ENCODE measurements at regions not wholly inside any gene's neighbourhood (a gene's known extent, or its start where the extent isn't known, plus 50 kb on each side); places are given as distances from the start of the nearest gene placed in this dataset.

DNA sequence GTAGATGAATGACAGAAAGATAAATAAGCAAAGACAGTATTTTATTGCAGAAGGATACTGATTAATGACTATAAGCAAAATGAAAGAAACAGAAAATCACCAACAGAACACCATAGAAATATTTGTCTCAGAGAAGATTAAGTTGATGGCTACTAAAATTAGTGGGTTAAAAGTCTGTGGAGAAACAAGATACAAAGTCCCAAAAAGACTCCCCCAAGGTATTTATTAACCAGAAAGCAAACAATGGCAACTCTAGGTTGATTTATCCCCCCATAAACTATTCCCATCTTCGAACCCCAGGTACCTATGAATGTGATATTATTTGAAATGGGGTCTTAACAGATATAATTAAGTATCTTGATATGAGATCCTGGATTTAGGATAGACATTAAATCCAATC is 1104.5 kb upstream of the PHF14 start:
- no peak for ATAC-seq
- intact Hi-C loops (cut with DNase I, micrococcal nuclease) = no loop called here

DNA sequence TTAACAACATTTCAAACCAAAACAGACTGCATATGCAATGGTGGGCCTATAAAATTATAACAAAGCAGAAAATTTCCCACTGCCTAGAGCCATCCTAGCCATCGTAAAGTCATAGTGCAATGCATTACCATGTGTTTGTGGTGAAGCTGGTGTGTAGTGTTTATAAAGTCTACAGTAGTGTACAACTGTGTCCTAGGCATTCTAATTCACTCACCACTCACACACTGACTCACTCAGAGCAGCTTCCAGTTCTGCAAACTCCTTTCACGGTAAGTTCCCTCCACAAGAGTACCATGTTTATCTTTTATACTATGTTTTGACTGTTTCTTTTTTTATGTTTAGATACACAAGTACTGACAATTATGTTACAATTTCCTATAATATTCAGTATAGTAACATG is 1104.1 kb upstream of the PHF14 start:
- intact Hi-C loops (cut with DNase I, micrococcal nuclease) = no loop called here
- ATAC-seq (no peak), DNase-seq (no peak)

More for the DNA sequence above, 1104.5 kb upstream of the PHF14 start:
- no peak for DNase-seq

DNA sequence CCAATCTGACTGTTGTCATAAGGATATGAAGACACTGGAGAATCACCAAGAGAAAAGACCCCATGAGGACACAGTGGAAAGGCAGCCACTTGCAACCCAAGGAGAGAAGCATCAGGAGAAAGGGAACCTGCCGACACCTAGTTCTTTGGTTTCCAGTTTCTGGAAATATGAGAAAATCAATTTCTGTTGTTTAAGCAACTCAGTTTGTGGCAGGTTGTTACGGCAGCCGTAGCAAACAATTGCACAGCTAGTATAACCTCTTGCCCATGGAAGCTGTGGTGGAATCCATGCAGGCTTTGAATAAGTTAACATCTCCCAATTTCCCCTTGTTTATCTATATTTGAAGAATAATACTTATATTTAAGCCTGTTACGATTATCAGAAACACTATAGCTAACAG is 1103.0 kb upstream of the PHF14 start:
- no peak for DNase-seq
- intact Hi-C loops (cut with DNase I, micrococcal nuclease) = no loop called here
- ATAC-seq = no peak

DNA sequence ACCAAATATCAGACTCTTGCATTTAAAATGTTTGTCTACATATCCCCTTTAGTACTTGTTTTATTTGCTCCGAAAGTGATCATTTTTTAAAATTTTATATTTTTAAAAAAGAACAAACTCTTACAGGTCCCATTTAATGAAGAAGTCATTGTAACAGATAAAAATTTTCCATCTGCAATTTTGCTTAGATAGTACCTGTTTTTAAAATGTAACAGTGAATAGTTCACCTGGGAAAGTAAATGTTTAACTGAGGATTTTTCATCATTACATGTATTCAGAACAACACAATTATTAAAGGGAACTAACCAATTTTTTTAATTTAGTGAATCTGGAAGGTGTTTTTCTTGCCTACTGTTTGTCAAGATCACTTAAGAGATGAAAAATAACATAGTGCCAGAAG is 1099.5 kb upstream of the PHF14 start:
- intact Hi-C loops (cut with DNase I, micrococcal nuclease) = no loop called here
- DNase-seq (no peak), ATAC-seq (no peak)

DNA sequence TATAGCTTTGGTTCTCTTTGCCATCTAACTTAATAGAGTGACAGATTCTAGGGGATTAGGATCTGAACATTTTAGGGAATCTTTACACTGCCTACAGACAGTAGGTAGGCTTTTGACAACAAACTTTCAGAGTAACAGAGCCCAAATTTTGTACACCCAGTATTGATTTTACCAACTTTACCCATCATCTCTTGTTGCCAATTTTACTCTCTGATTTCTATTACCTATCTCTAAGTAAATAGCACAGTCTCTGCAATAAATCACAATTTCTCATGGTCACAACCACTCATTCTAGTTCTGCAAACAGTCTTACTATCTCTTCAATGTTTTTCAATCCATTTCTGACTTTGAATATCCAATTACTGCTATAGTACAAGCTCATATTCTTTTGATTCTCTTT is 1097.6 kb upstream of the PHF14 start:
- intact Hi-C loops (cut with DNase I, micrococcal nuclease) = no loop called here
- DNase-seq (no peak), ATAC-seq (no peak)

DNA sequence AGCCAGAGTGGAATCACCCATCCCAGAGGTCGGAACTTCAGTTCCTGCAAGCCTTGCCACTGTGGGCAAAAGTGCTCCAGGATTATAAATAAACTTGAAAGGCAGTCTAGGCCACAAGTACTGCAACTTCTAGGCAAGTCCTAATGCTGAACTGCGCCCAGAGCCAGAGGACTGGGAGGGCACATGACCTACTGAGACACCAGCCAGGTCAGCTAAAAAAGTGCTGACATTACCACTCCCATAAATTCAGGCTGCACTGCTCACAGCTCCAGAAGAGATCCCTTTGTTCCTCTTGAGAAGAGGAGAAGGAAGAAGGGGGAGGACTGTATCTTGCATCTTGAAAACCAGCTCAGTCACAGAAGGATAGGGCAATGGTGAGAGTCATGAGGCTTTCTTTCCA is 1084.1 kb upstream of the PHF14 start:
- DNase-seq = no peak
- no peak for ATAC-seq
- intact Hi-C loops (cut with DNase I, micrococcal nuclease) = no loop called here

DNA sequence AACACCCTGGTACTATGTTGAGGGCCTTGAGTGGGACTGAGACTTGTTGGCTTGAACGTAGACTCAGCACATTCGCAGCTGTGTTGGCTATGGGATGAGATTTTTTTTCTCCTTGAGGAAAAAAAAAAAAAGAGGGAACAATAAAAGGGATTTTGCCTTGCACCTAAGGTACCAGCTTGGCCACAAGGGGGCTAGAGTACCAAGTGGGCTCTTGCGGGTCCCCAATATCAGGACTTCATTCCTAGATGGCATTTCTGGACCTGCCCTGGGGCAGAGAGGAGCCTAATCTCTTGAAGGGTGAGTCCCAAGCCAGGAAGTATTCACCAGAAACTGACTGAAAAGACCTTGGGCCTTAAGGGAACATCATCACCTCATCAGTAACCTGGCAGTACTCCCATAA is 1083.6 kb upstream of the PHF14 start:
- intact Hi-C loops (cut with DNase I, micrococcal nuclease) = no loop called here
- ATAC-seq (no peak), DNase-seq (no peak)

DNA sequence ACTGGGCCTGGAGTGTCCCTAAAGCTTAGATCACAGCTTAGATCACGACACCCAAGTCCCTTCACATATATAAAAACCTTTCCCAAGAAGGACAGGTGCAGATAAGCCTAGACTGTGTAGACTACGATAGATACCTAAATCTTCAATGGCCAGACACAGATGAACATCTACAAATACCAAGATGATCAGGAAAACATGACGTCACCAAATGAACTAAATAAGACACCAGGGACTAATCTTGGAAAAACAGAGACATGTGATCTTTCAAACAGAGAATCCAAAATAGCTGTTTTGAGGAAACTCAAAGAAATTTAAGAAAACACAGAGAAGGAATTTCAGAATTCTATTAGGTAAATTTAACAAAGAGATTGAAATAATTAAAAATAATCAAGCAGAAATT is 1082.6 kb upstream of the PHF14 start:
- intact Hi-C loops (cut with DNase I, micrococcal nuclease) = no loop called here
- ATAC-seq (no peak), DNase-seq (no peak)

DNA sequence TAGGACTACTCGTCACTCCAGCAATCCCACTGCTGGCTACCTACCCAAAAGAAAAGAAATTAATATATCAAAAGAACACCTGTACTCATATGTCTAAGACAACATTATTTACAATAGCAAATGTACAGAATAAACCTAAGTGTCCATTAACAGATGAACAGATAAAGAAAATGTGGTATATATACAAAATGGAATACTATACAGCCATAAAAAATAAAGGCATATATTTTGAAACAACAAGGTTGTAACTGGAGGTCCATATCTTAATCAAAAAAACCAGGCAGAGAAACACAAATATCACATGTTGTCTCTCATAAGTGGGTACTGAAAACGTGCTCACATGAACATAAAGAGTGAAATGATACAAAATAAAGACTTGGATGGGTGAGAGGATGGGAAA is 1073.3 kb upstream of the PHF14 start:
- no peak for DNase-seq
- intact Hi-C loops (cut with DNase I, micrococcal nuclease) = no loop called here
- ATAC-seq = no peak

DNA sequence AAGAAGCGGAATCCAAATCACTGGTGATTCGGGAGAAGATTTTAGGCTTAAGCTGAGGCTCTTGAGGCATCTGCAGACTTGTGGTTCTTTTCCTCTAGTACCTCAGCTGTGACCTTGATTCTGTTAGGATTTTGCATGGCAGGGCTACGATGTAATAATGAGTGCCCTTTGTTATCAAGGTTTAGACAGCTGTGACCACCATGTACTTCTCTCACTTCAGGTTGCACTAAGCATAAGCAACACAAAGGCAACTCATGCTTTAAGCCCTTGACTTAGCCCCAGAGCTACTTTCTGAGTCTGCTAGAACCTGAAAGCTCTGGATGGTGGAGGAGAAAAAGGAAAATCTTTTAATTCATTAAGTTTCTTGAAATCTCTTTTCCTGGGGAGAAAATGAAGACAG is 1052.3 kb upstream of the PHF14 start:
- no peak for ATAC-seq
- intact Hi-C loops (cut with DNase I, micrococcal nuclease) = no loop called here

DNA sequence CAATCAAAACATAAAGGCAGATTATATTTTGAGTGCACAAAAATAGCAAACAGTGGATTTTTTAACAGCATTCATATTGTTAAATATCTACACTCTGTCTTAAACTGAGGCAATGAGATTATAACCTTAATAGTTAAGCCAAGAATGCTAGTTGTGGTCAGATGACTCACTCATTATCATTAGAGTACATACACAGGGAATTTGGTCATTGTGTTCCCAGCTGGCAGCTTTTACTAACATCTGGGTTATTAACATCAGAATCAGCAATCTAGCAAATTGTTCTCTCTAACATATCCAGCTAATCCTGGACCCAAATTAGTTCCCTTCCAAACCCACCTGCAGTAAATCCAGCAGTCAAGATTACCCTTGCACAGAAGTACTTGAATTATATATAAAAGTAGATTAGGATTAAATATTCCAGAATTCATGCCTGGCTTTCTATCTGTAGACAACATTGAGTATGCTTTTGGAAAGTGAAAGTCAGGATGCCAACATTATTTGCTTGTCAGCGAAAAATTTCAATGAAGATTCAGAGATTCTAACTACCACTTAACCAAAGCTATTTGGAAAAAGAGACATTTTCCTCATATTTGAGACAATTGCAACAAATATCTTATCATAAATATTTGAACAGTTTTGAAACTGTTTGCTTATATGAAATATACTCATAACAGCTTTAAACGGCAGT is 1035.6 kb upstream of the PHF14 start:
- DNase-seq = no peak
- intact Hi-C loops (cut with DNase I, micrococcal nuclease) = no loop called here
- ATAC-seq = no peak

More for the DNA sequence above, 1052.3 kb upstream of the PHF14 start:
- no peak for DNase-seq

DNA sequence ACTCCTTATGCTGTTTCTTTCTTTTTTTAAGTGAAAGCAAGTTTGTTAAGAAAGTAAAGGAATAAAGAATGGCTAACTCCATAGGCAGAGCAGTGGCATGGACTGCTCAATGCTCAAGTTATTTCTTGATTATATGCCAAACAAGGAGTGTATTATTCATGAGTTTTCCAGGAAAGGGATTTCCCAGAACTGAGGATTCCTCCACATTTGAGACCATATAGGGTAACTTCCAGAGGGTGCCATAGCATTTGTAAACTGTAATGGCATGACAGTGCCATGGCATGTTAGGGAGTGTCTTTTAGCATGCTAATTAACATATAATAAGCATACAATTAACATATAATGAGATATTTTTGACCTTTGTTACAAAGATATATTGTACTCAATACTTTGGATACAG is 1034.5 kb upstream of the PHF14 start:
- intact Hi-C loops (cut with DNase I, micrococcal nuclease) = no loop called here
- no peak for ATAC-seq
- DNase-seq = no peak

DNA sequence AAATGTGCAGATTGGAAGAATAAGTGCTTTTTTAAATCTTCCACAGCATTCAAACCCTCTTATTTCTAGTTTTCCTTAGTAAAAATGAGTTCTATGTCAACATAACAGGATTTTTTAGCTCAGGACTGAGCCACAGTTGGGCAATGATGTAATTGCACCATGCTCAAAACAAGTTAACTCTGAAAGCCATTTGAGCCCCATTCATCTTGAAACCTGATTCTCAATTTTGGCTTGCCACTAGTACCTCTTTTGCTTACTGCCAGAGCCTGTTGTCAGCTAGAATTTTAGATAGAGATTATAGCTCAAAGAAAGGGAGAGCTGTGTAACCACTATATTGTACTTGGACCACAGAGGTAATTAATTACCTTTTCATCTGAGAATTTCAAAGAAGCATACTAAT is 1028.5 kb upstream of the PHF14 start:
- DNase-seq = no peak
- intact Hi-C loops (cut with DNase I, micrococcal nuclease) = no loop called here
- ATAC-seq = no peak

DNA sequence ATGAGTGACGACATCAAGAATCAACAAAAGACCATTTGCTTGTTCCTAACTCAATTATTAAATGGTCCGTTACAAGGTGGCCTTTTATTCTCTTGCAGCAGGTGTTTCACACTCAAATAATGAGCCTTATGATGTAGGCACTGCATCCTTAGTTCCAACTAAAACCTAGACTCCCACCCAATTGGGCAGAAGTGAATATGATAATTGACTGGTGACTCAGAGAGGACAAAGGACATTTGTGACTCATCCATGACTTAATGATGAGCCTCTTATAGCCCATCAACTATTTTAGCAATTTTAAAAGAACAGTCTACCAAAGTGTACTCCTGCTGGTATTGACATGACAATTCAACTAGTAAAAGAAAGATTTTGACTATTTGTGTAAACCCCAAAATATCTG is 1027.8 kb upstream of the PHF14 start:
- intact Hi-C loops (cut with DNase I, micrococcal nuclease) = no loop called here
- DNase-seq = no peak
- ATAC-seq = no peak

DNA sequence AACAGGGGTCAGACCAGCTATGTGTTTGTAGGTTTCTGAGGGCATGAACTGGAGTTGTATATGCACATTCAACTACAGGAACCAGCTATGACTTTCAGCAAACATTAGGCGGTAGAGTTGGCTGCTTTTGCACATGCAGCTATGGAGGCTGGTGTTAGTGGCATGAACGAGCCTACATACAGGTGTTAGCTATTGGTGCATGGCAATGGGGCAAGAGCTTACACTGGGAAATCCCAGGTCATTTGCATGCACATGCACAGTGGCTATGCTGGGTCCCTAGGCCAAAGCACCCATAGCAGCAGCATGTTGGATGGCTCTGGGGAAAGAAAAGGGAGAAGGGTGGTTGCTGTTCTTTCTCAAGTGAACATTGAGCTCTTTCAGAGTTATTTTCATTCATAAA is 1018.5 kb upstream of the PHF14 start:
- DNase-seq = no peak

DNA sequence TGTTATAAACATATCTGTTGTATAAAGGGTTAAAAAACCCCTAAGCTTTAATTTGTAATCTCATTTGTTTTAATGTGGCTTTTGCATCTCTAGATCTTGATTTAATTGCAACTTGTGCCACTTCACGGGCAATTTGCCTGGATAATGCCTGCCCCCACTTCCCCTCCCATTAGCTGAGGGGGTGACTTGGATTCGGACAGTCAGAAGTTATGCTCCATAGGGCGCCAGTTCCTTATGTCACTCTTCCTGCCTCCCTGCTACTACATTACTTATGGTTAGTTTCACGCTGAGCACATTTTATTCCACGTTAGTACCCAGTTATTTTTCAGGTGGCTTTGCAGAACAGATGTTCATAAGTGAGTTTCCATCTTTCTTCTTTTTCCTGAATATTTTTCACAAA is 1015.2 kb upstream of the PHF14 start:
- intact Hi-C loops (cut with DNase I, micrococcal nuclease) = no loop called here
- no peak for DNase-seq
- ATAC-seq = no peak

More for the DNA sequence above, 1018.5 kb upstream of the PHF14 start:
- ATAC-seq = no peak
- intact Hi-C loops (cut with DNase I, micrococcal nuclease) = no loop called here

DNA sequence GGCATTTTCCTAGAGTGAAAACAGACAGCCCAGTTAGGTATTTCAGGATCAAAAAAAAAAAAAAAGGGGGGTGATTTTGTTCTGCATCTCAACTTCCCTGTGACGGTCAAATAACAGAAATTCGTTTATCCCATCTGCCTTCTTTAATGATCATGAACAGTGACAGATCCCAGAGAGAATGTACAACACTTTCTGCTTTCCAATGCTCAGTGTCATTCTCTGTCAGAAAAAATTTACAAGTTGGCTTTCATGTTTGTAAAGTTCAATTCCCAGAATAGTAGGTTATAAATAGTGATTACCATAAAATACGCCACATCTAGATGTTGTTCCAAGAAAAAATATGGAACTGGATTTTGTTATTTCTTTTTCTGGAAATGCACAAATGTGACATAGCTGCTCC is 1013.2 kb upstream of the PHF14 start:
- intact Hi-C loops (cut with DNase I, micrococcal nuclease) = no loop called here
- no peak for ATAC-seq
- no peak for DNase-seq

DNA sequence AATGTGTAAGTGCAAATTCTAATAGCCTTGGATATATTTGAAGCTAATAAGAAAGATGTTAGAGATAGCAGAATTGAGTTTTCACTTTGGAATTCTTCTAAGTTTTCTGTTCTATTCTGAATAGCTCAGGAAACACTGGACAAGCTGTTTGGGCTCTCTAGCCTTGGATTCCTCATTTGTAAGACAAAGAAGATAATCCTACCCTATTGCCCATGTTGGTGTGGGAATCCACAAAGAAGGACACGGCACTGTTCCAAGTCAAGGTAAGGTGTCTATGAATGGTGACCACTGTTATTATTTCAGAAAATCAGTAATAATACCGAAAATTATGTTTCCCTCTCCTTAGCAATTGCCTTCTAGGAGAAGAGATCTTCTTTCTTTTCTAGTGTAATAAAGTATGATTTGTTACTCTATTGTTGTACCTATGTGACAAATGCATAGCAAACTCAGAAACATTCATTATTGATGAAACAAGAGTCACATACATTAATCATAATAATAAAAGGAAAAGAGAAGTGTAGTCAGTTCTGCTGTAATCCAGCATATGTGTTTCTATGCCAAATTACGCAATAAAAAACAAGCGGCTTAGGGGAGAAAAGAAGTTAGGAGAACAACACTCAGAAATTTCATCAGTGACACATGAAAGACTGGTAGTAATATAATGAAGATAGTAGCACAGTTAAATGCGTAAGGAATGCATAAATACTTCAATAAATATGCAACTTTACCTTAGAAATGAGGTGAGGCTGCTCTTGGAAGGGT is 1012.3 kb upstream of the PHF14 start:
- no peak for ATAC-seq
- intact Hi-C loops (cut with DNase I, micrococcal nuclease) = no loop called here

DNA sequence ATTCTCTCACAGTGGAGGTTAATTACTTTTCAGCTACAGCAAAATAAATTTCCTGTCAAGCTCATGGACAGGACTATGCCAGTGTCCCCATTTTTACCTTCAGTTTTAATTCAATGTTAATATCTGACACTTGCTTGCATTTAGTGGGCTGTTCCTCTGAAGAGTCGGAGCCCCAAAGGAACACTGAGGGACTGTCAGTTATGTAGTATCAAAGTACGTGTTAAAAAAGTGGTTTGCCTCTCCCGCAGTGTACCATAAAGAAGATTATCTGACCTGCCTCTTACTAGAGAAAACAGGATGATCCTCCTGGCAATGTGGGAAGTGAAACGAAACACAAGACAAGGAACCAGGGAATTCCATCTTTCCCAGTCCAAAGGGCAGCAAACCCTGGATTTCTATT is 1010.9 kb upstream of the PHF14 start:
- no peak for DNase-seq

More for the DNA sequence above, 1012.3 kb upstream of the PHF14 start:
- DNase-seq = no peak

DNA sequence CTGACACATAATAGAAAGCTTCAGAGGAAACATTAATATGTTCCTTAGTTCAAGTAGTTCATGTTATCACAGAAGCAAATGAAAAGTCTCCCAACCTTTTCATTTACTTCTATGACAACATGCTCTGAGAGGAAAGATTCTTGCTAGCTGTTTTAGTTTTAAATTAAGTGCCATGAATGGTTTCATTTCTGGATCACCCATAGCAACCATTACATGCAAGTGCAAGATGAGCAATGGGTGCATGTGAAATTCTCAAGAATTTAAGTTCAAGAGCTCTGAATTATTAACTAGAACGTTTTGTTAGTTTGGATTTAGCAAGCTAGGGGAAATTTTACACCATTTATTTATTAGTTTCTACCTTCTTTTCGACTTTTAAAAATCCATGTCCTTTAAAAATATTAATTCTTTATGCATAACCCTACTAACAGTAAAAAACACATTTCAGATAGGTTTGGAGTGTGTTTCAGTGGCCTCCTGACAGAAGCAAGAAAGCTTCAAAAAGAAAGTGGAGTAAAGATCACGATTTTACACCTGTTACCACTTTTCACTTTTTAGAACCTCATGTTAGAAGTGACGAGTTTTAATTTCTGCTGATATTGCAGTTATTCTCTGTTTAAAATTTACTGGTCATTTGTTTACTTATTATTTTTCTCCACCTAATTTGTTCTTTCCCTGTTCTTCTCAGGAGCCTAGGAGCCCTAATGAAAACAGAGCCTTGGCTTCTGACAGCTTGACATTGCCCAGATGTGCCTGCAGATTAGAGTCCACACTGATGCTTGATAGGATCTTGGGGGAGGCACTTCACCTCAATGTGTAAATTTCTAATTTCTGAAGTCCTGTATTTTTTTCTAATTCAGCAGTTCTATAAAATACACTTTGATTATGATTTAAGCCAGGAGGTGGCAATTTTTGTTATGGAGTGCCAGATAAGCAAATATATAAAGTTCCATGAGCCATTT is 995.3 kb upstream of the PHF14 start:
- ATAC-seq (no peak), DNase-seq (no peak)

More for the DNA sequence above, 1010.9 kb upstream of the PHF14 start:
- intact Hi-C loops (cut with DNase I, micrococcal nuclease) = no loop called here
- no peak for ATAC-seq

More for the DNA sequence above, 995.3 kb upstream of the PHF14 start:
- intact Hi-C loops (cut with DNase I, micrococcal nuclease) = no loop called here

Data from left colon (tissue), 2 donors.